HG03025 (cell line): ENCODE measurements at regions not wholly inside any gene's neighbourhood (a gene's known extent, or its start where the extent isn't known, plus 50 kb on each side); places are given as distances from the start of the nearest gene placed in this dataset.

ENCODE experiments used
- ATAC-seq: cut with Tn5 transposase; IDR thresholded peaks from one replicate; pipeline ENCODE4 v1.9.1; 2021; ENCODE audit warnings: mild to moderate bottlenecking, moderate library complexity; ENCODE audit not compliant: unreplicated experiment, low FRiP score

GRCh38 chr12:63321373-63321772 is 170.4 kb upstream of the AVPR1A start:
- no peak for ATAC-seq

- no peak for ATAC-seq
Measured at GRCh38 chr12:63319936-63320633, 169.1 kb upstream of the AVPR1A start.

DNA sequence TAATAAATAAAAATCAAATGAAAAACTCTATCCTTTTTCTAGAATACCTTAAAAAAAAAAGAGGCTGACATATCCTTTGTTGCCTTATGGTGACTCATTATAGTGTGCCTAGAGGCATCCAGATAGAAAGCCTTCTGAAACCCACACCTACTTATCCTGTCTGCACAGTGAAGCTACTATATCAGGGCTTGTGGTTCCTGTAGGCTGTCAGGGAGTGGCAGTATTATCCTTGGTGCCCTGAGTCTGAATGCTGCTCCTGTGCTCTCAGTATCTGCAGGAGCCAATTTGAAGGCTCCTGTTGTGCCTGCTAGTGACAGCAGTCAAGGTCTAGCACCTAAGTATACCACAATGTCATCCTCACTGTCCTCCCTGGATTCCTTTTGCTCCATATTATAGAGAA is 168.4 kb upstream of the AVPR1A start:
- ATAC-seq: peak; percentile 60

DNA sequence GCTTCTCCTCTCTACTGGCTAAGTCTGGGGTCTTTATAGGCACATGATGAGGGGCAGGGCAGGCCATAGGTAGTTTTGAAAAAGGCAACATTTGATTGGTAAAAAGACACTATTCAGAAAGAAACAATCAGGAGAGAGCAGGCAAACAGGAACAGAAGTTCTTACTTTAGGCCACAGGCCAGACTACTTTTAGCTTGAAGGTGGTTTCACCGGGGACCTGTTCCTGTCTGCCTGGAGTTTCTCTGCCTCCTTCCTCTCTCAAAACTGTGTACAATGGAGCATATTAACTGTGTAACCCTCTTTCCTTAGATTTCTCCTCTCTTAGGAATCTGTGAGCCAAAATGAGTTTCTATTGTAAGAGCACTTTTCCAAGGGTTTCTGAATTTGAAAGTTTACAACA is 167.9 kb upstream of the AVPR1A start:
- ATAC-seq: no peak

- no peak for ATAC-seq
Measured at GRCh38 chr12:63318313-63318712, 167.3 kb upstream of the AVPR1A start.

DNA sequence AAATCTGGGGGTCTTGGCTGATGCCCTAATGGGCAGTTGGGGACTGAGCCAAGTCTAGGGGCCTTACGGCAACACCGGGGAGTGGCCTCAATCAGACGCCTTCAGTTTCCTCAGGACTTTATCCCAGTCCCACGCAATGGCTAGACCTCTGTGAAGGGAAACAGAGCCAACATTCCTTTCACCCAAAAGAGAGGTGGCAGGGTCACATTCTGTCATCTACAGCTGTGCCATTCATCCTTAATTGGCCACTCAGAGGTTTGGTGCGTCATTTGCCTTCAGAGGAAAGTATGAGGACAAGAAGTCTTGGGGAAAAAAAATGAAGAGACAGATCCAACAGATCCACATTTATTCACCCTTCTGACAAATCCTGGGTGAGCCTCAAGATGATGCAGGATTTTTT is 166.9 kb upstream of the AVPR1A start:
- ATAC-seq: no peak

DNA sequence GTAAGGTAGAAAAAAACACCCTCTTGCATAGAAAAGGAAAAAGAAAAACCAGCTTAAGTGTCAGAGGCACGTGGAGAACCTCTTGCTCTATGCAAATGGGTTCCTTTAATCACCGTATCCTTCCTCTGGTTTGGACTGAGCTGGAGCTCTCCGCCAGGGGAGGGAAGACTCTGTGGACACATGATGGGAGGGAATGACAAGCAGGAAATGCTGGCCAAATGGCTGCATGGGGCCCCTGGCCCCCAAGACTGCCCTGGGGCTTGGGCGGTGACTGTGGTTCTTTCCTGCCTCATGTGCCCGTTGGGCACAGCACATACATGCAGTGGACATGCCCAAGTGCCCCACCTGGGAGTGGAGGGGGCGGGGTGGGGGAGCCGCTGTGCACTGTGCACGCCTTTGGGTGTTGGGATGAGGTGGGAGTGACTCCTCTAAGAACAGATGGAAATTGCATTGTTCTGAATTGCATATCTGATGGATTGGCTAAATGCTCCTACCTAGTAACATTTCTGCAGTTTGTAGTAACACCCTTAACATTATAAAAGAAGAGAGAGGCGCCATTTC is 166.4 kb upstream of the AVPR1A start:
- ATAC-seq: no peak

DNA sequence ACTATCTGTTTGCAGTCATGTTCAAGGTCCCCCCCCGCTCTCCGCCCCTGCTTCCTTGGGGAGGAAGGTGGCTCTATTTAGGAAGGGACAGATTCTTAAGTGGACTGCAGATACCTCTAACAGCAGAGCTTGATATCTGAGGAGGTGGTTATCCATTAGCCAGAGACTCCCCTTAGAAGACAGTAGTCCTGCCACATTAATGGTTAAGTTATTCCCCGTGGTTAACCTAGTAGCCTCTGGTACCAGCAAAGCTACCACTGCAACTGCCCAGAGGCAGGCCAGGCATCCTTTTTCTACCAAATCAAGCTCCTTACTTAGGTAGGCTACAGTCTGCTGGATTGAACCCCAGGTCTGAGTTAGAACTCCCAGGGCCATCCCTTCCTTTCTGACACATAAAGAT is 162.1 kb upstream of the AVPR1A start:
- no peak for ATAC-seq

DNA sequence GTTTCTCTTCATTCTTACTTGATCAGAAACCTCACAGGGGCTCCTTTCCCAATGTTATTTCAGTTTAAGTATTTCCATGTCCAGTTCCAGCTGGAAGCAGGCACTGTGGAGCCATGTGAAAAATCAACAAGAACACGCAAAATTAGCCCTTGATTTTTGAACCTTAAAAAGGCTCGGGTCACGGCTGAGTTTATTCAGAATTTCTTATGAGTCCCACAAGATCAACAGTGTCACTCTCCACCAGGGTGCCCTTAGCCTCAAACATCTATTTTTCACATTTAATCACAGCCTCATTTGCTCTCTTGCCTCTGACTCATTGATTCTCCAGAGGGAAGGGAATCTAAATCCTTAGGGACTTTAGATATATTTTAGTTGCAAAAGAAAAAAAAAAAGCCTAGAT is 157.7 kb upstream of the AVPR1A start:
- no peak for ATAC-seq

- no peak for ATAC-seq
Measured at GRCh38 chr12:63307849-63308248, 156.8 kb upstream of the AVPR1A start.

DNA sequence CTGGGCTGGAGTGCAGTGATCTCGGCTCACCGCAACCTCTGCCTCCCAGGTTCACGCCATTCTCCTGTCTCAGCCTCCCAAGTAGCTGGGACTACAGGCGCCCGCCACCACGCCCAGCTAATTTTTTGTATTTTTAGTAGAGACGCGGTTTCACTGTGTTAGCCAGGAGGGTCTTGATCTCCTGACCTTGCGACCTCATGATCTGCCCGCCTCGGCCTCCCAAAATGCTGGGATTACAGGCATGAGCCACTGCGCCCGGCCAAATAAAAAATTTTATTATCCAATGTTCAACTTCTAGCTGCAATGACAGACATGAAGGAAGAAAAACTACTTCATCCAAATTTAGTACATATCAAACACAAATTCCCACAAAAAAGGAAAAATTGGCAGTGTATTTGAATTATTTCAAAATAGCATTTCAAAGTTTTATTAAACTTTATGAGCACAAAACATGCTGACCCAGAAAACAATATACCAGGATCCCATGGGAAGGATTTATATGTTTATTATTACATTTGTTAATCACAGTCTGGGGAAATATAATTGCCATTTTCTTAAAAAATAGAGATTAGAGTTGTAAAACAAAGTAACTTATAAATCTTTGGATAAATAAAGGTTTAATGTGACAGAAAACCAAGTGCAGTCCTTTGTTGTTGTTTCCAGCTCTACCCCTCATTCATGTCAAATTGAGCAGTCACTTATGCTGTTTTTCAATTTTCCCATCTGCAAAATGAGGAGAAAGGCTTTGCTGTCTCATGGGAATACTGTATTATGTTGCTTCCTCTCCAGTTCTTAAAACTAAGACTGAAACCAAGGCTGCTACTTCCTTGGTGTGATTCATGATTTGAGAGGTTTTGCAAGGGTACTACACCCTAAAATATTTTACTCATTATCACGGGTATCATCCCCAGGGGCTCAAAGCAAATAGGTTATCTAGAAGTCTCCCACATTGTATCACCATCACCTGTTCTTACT is 155.2 kb upstream of the AVPR1A start:
- no peak for ATAC-seq

GRCh38 chr12:63304887-63305316 is 153.9 kb upstream of the AVPR1A start:
- no peak for ATAC-seq

- no peak for ATAC-seq
Measured at GRCh38 chr12:63302941-63303536, 152.0 kb upstream of the AVPR1A start.

GRCh38 chr12:63302269-63302940 is 151.4 kb upstream of the AVPR1A start:
- ATAC-seq: no peak

DNA sequence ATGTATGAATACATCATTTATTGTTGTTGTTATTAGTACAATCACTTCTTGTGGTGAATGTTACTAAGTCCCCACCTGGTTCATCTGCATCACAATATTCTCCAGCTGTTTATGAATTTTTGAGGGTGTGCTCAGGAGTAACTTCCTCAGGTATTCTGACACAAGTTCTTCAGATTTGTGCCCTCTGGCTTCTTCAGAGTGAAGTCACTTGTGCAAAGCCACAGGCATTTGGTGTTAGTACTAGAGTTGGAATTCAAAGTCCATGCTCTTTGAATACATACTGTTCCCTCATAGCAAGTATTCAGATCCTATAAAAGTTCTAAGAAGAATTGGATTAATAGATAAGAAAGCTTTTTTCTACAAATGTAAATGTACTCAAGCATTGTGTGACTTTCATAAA is 150.3 kb upstream of the AVPR1A start:
- ATAC-seq: no peak

DNA sequence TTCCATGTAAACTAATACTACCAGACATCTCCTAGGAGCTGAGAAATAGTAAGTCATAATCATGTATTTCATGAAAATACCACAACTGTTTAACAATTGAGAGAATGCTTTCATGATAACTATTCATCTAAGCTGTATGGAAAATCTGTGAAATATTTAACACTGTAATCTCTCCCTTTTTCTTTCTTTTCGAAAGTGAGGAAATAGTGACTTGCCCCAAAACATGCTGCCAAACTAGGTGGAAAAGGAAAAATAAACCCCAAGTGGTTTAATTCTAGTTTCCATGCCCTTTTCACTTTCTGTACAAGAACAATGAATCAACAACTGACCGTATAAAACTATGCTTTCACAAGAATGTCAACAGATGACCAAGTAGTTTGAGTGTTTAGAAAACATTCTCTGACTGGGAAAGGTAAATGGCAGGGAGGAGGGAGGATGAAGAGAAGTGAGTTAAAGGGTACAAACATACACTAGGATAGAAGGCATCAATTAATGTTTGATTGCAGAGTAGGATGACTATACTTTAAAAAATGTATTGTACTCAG is 147.5 kb upstream of the AVPR1A start:
- no peak for ATAC-seq

DNA sequence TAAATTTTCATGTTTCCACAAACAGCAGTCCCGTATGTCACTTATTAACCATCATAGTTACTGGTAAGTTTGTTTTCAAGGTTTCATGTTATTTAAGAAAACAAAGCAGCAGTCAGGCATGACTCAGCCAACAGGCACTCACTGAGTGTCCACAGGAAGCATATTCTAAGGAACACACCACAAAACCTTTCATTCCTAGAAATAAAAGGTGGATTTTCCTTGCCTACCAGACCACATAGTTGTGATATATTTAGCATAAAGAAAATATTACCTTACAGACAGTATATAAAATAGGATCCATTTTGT is 143.3 kb upstream of the AVPR1A start:
- no peak for ATAC-seq

DNA sequence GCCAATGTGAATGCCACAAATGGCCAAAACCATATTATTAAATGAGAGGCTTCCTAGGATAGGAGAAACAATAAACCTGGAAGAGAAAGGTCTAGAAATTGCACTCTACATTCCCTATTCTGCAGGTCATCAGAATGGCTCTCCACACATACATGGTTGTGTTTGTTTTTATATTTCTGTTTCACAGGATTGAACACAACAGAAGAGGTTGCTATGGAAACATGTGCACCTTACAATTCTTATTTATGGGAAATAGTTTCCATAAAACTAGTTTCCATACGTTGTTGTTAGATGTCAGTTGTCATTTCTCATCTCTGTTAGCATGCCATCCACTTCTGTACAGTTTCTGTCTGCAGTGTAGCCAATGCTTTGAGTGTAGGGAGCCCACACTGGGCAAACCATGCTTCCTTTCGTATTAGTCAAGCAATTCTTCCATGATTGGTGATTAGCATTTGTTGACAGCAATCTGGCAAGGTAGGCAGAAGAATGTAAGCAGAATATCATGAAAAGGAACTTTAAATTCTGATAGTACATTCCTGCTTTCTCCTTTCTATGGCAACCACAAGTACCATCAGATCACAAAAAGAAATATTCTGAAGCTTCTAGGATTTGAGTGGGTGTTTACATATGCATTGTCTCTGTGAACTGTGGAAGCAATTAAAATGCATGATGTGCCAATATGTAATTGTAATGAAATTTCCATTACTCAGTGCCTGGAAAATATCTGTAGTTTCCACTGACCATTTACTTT is 141.6 kb upstream of the AVPR1A start:
- ATAC-seq: no peak

GRCh38 chr12:63276537-63277365 is 125.8 kb upstream of the AVPR1A start:
- no peak for ATAC-seq
